Effector memory CD8-positive, alpha-beta T cell (primary cell): ENCODE measurements at regions not wholly inside any gene's neighbourhood (a gene's known extent, or its start where the extent isn't known, plus 50 kb on each side); places are given as distances from the start of the nearest gene placed in this dataset.
"Not testable (repeated sequence)": the region's sequence is repeated elsewhere in the genome, so short reads cannot be mapped to it uniquely, and the experiment has no call there.

Experiments used
- ATAC-seq: fragments of 150-1000 bp; cut with Tn5 transposase; replicated peaks from 2 replicates; pipeline ENCODE4 v1.10.0; 2021; ENCODE audit warnings: mild to moderate bottlenecking, moderate library complexity
- DNase-seq, 3 experiments: peaks; one replicate each; pipeline ENCODE4 v3.0.0; 2021
- H3K27ac Mint-ChIP-seq, 2 donors: one replicate each; pipeline ENCODE4 v1.8.0; 2022; ENCODE audit warnings: mild to moderate bottlenecking in 2 of 2, mixed read lengths in 2 of 2, moderate library complexity in 2 of 2
- H3K27me3 Mint-ChIP-seq, 2 donors: one replicate each; pipeline ENCODE4 v1.8.0; 2022; ENCODE audit warnings: mixed read lengths in 2 of 2
- H3K36me3 Mint-ChIP-seq: one replicate; pipeline ENCODE4 v1.8.0; 2022; ENCODE audit warnings: mild to moderate bottlenecking, moderate library complexity, mixed read lengths; ENCODE audit not compliant: insufficient read depth
- H3K4me1 Mint-ChIP-seq, 2 donors: one replicate each; pipeline ENCODE4 v1.8.0; 2022; ENCODE audit warnings: low read depth in 2 of 2, mixed read lengths in 2 of 2
- H3K4me3 Mint-ChIP-seq, 2 donors: one replicate each; pipeline ENCODE4 v1.8.0; 2022; ENCODE audit warnings: mild to moderate bottlenecking in 2 of 2, mixed read lengths in 2 of 2, moderate library complexity in 2 of 2
- H3K9me3 Mint-ChIP-seq, 2 donors: one replicate each; pipeline ENCODE4 v1.8.0; 2022; ENCODE audit warnings: mixed read lengths in 2 of 2

DNA sequence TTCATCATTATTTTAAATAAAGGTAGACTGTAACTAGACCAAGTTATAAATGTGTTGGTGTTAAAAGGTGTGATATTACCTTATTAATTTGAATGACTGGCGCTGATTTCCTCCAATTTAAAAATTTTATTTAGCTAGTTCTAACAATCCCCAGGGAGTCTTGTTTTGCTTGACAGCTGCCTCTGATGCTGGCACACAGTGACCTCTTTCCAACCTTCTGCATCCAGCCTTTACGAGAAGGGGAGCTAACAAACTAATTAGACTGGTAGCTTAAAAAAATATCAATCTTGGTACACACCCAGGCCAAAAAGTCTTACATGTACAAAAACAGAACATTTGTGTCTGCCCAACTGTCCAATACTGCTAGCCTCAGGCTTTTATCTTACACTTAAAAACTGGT is 51.8 kb upstream of the ENPEP start:
- Mint-ChIP-seq H3K9me3 (peaks cover 0 to 1% of the 10 kb centered on the region in 2 donors), H3K4me3 (no peak overlapping the region), H3K4me1 (no peaks in the 10 kb centered on the region), H3K36me3 (no peaks in the 10 kb centered on the region), H3K27me3 (peaks cover under 1 to 5% of the 10 kb centered on the region in 2 donors), H3K27ac (no peak overlapping the region)
- ATAC-seq: no peak
- DNase-seq: no peak

DNA sequence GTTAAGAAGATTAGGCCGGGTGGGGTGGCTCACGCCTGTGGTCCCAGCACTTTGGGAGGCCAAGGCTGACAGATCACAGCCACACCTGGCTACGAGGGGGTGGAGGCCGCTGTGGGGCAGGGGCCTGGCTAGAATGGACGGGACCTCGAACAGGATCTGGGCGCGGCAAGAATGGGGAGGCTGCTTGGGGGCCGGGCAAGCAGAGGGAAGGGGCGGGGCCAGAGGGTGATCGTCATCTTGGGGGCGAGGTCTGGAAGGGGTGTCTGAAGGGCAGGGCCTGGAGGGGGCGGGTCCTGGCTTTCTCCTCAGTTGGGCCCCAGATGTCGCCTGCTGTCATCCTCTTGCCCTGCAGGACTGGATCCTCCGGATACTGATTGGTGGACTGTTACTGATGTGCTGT is 57.3 kb upstream of the ENPEP start:
- no peak for ATAC-seq
- H3K27me3 Mint-ChIP-seq: peaks cover 17 to 29% of the 10 kb centered on the region in 2 donors
- peaks cover 7 to 9% of the 10 kb centered on the region in 2 donors for H3K9me3 Mint-ChIP-seq
- H3K4me1 Mint-ChIP-seq: no peaks in the 10 kb centered on the region
- no peak overlapping the region for H3K27ac Mint-ChIP-seq
- no peak for DNase-seq
- H3K4me3 Mint-ChIP-seq: no peak overlapping the region
- no peaks in the 10 kb centered on the region for H3K36me3 Mint-ChIP-seq

DNA sequence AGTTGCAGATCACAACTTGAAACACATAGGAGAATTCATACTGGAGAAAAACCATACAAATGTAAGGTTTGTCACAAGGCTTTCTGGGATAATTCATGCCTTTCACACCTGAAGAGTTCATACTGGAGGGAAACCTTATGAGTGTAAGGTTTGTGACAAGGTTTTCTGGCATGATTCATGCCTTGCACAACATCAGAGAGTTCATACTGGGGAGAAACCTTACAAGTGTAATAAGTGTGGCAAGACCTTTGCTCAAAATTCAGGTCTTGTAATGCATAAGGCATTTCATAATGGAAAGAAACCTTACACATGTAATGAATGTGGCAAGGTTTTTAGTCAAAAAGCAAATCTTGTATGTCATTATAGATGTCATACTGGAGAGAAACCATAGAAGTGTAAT is 58.8 kb upstream of the ENPEP start:
- H3K4me3 Mint-ChIP-seq: no peak overlapping the region
- H3K36me3 Mint-ChIP-seq: no peaks in the 10 kb centered on the region
- ATAC-seq: no peak
- peaks cover 26 to 43% of the 10 kb centered on the region in 2 donors for H3K27me3 Mint-ChIP-seq
- H3K9me3 Mint-ChIP-seq: peaks cover 7 to 9% of the 10 kb centered on the region in 2 donors
- H3K4me1 Mint-ChIP-seq: no peaks in the 10 kb centered on the region
- DNase-seq: no peak
- H3K27ac Mint-ChIP-seq: no peak overlapping the region

DNA sequence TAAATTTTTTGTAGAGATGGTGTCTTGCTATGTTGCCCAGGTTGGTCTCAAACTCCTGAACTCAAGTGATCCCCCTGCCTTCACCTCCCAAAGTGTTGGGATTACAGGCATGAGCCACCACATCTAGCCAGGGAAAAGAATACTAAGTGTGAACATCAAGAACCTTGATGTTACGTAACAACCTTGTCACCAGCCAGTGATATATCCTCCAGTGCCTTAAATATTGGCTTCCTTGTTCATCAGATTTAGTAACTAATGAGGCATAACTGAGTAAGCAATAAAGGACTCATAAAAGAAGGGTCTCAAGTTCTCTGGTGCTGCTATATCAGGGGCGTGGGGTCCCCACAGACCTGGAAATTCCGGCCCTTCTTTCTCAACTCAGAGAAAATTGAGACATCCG is 60.5 kb upstream of the ENPEP start:
- Mint-ChIP-seq H3K27me3 (peaks cover 35 to 53% of the 10 kb centered on the region in 2 donors), H3K4me1 (no peaks in the 10 kb centered on the region), H3K4me3 (no peak overlapping the region), H3K9me3 (peaks cover 9% of the 10 kb centered on the region in 2 donors), H3K27ac (no peak overlapping the region), H3K36me3 (no peaks in the 10 kb centered on the region)
- no peak for DNase-seq
- ATAC-seq: no peak

DNA sequence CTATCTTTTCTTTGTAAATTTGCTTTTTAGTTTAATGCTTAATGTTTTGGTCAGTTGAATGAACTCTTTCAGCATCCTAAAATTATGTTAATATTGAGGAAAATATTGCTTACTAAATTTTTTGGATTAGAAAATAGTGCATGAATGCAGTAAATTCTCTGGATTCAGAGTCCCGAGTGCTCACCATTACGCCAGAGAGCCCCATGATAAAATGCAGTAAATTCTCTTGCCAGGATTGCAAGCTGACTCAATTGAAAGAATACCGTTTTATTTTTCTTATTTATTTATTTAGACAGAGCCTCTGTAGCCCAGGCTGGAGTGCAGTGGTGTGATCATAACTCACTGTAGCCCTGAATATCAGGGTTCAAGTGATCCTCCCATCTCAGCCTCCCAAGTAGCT is 60.9 kb upstream of the ENPEP start:
- DNase-seq (no peak), ATAC-seq (no peak)
- Mint-ChIP-seq H3K9me3 (peaks cover 9% of the 10 kb centered on the region in 2 donors), H3K4me3 (no peak overlapping the region), H3K4me1 (no peaks in the 10 kb centered on the region), H3K27me3 (peaks cover 35 to 53% of the 10 kb centered on the region in 2 donors), H3K36me3 (no peaks in the 10 kb centered on the region), H3K27ac (no peak overlapping the region)

DNA sequence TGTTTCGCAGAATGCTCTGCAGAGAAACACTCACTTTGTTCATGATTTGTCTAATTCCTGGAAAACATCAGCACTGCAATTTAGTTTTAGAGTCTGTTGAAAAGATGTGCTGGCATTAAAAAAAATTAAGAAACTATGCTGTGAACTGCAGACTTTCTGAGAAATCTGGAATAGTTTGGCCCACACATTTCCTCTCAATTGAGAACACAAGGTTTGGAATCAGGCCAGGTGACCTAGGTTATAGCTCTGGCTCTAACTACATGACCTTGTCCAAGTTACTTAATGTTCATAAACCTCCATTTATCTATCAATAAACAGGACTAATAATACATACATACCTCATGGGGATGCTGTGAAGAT is 61.4 kb upstream of the ENPEP start:
- peaks cover 9% of the 10 kb centered on the region in 2 donors for H3K9me3 Mint-ChIP-seq
- DNase-seq (no peak), ATAC-seq (no peak)
- H3K4me3 Mint-ChIP-seq: no peak overlapping the region
- peaks cover 35 to 53% of the 10 kb centered on the region in 2 donors for H3K27me3 Mint-ChIP-seq
- H3K36me3 Mint-ChIP-seq: no peaks in the 10 kb centered on the region
- H3K27ac Mint-ChIP-seq: no peak overlapping the region
- H3K4me1 Mint-ChIP-seq: no peaks in the 10 kb centered on the region

DNA sequence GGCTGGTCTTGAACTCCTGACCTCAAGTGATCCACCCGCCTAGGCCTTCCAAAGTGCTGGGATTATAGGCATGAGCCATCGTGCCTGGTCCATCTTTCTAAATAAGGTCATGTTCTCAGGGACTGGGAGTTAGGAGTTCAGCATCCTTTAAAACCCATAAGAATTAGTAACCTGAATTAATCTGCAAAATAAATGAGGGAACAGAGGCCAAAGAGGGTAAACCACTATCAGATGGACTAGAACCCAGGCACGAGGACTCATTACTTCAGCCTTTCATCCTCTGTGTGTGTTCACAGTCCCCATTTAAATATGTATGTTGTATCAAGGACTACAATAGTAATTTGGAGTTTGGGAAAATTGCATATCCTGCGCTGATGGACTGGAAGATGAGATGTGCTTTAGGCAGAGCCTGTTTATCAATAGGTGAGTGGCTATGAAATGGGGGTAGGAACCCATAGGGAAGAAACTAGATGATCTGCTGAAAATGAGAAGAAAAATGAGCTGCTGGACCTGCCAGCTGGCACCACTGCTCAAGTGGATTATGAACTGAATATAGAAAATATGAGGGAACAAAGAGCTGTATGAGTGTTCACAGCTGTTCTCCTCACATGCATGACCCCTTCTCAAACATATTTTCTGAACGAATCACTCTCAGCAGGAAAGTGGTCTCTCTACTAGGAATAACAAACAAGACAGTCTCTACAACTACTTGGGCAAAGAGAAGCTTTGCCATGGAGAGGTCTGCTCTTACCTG is 62.0 kb upstream of the ENPEP start:
- not testable (repeated sequence) for H3K4me1 Mint-ChIP-seq, DNase-seq, H3K36me3 Mint-ChIP-seq, H3K4me3 Mint-ChIP-seq, ATAC-seq, H3K27ac Mint-ChIP-seq, H3K9me3 Mint-ChIP-seq
- H3K27me3 Mint-ChIP-seq: peaks cover 35 to 51% of the 10 kb centered on the region in 2 donors

DNA sequence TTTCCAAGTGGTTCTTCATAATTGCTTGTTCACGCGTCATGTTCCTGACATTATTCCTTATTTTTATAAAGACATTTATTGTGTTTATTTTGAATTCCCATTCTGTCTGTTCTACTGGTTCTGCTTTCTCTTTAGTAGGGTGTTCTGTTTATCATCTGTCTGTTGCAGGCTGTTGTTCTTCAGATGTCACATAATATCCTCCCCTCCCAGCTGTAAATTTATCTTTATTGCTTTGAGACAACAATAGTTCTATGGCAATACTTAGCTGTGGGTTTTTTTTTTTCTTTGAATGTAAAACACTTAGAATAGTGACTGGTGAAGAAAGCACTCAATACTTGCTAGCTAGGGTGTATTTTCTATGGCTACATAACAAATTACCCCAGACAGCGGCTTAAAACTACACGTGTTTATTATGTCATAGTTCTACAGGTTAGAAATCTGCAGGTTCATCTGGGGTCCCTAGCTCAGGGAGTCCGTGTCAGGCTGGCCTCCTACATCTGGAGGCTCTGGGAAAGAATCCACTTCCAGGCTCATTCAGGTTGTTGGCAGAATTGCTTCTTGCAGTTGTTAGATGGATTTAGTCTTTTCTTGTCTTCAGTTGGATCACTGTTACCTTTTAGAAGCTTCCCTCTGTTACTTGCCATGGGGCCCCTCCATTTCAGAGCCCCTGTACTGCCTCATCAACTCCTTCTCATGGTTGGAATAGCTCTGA is 63.4 kb upstream of the ENPEP start:
- Mint-ChIP-seq H3K4me3 (no peak overlapping the region), H3K36me3 (no peaks in the 10 kb centered on the region), H3K27ac (no peak overlapping the region), H3K9me3 (peaks cover 0 to 2% of the 10 kb centered on the region in 2 donors), H3K4me1 (no peaks in the 10 kb centered on the region), H3K27me3 (peaks cover 24 to 37% of the 10 kb centered on the region in 2 donors)
- ATAC-seq: no peak
- DNase-seq: no peak

DNA sequence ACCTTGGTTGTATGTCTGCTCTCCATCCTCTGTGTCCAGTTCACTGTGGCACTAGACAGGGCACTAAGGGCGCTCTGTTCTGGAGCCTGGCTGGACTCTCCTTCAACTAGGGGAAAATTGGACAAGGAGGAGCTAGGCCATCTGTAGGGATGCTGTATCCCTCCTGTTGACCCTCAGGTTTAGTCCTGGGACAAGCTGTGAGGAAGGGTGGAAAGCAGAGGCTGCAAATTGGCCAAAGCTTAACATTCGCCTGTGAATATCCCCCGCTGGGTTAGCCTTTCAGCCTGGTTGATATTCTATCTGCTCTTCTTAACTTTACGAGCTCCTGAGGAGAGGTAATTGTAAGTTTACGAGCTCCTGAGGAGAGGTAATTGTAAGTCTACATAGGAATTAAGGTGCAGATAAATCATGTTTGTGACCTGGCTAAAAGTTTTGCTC is 64.4 kb upstream of the ENPEP start:
- Mint-ChIP-seq H3K4me3 (no peak overlapping the region), H3K27me3 (peaks cover 24 to 37% of the 10 kb centered on the region in 2 donors), H3K9me3 (peaks cover 0 to 2% of the 10 kb centered on the region in 2 donors), H3K36me3 (no peaks in the 10 kb centered on the region), H3K27ac (no peak overlapping the region), H3K4me1 (no peaks in the 10 kb centered on the region)
- ATAC-seq (no peak), DNase-seq (no peak)

DNA sequence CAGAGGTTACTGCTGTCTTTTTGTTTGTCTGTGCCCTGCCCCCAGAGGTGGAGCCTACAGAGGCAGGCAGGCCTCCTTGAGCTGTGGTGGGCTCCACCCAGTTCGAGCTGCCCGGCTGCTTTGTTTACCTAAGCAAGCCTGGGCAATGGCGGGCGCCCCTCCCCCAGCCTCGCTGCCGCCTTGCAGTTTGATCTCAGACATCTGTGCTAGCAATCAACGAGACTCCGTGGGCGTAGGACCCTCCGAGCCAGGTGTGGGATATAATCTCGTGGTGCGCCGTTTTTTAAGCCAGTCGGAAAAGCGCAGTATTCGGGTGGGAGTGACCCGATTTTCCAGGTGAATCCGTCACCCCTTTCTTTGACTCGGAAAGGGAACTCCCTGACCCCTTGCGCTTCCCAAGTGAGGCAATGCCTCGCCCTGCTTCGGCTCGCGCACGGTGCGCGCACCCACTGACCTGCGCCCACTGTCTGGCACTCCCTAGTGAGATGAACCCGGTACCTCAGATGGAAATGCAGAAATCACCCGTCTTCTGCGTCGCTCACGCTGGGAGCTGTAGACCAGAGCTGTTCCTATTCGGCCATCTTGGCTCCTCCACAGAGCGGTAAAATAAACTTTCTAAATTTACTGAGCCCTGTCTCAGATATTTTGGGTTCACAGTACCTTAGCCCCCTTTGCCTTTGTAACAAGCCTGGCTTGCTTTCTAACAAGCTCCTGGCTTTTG is 64.9 kb upstream of the ENPEP start:
- H3K36me3 Mint-ChIP-seq, H3K4me1 Mint-ChIP-seq, H3K27ac Mint-ChIP-seq, DNase-seq, ATAC-seq, H3K4me3 Mint-ChIP-seq, H3K9me3 Mint-ChIP-seq: not testable (repeated sequence)
- peaks cover 24 to 37% of the 10 kb centered on the region in 2 donors for H3K27me3 Mint-ChIP-seq

DNA sequence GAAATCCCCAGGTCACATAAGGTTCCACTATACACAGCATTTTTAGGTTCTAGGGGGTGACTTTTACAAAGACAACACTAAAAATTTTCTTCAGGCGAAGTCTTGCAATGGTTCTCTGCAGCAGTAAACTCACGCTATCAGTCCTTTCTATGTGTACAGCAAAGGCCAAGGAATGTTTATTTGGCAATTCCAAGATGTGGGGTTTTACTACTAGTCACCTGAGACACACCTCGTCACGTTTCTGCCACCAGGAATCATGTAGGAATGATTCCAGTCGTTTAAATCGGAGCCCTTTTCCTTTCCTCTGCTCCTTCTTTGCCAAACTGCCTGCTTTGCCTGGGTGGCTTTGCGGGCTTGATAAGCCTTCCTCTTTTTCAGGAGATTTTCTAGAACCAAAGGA is 75.9 kb upstream of the ENPEP start:
- Mint-ChIP-seq H3K4me1 (no peaks in the 10 kb centered on the region), H3K36me3 (no peaks in the 10 kb centered on the region), H3K4me3 (no peak overlapping the region), H3K27me3 (peaks cover 13 to 15% of the 10 kb centered on the region in 2 donors), H3K27ac (no peak overlapping the region), H3K9me3 (no peaks in the 10 kb centered on the region)
- ATAC-seq (no peak), DNase-seq (no peak)

DNA sequence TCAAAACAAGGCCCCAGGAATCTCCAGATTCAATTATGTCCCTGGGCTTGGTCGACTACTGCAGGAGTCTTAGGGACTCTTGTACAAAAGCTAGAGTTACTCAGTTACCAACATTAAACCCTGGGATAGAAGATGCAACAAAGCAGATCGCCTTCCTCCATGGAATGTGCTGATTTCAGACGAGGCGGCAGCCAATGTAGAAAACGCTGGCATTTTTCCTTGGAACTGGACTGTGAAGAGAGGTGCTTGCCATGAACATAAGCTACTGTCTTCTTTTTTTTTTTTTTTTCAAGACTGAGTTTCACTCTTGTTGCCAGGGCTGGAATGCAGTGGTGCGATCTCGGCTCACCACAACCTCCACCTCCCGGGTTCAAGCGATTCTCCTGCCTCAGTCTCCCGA is 76.9 kb upstream of the ENPEP start:
- ATAC-seq, H3K4me1 Mint-ChIP-seq, H3K27ac Mint-ChIP-seq, H3K4me3 Mint-ChIP-seq, H3K9me3 Mint-ChIP-seq, H3K36me3 Mint-ChIP-seq, DNase-seq: not testable (repeated sequence)
- H3K27me3 Mint-ChIP-seq: peaks cover 6 to 15% of the 10 kb centered on the region in 2 donors

DNA sequence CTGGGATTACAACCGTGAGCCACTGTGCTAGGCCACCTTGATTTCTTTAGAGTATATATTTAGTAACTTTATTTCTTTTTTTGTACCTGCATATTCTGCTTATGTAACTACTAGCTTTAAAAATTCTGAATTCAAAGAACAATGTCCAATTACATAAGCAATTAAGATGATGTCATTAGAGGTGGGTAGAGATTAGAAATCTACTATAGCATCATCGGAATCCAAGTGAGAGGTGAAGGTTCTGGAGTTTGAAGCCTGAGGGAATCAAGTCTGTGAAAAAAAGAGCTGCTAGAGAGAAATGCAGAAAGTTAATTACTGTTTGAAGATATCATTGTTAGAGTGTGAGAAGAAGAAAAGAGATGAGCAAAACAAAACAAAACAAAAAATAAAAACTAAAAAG is 79.0 kb upstream of the ENPEP start:
- H3K27me3 Mint-ChIP-seq: peaks cover 16 to 20% of the 10 kb centered on the region in 2 donors
- no peaks in the 10 kb centered on the region for H3K36me3 Mint-ChIP-seq
- H3K4me1 Mint-ChIP-seq: no peaks in the 10 kb centered on the region
- DNase-seq (no peak), ATAC-seq (no peak)
- no peak overlapping the region for H3K4me3 Mint-ChIP-seq
- no peaks in the 10 kb centered on the region for H3K9me3 Mint-ChIP-seq
- H3K27ac Mint-ChIP-seq: no peak overlapping the region
